HFFc6 (cell line): ENCODE measurements at regions not wholly inside any gene's neighbourhood (a gene's known extent, or its start where the extent isn't known, plus 50 kb on each side); places are given as distances from the start of the nearest gene placed in this dataset.

Source experiments
- DNase-seq: peaks from one replicate; pipeline ENCODE4 v3.0.0-alpha.2; 2018
- H3K27ac Mint-ChIP-seq: 2 replicates; pipeline ENCODE4 v1.8.0; 2020; ENCODE audit warnings: mild to moderate bottlenecking, mixed read lengths
- H3K27me3 Mint-ChIP-seq: 2 replicates; pipeline ENCODE4 v1.8.0; 2021; ENCODE audit warnings: mild to moderate bottlenecking, moderate library complexity, mixed read lengths; ENCODE audit not compliant: insufficient read depth
- H3K36me3 Mint-ChIP-seq: 2 replicates; pipeline ENCODE4 v1.8.0; 2021; ENCODE audit warnings: low read depth, mixed read lengths
- H3K4me1 Mint-ChIP-seq: 2 replicates; pipeline ENCODE4 v1.8.0; 2020; ENCODE audit warnings: low read depth, mixed read lengths
- H3K4me3 Mint-ChIP-seq: 2 replicates; pipeline ENCODE4 v1.8.0; 2020; ENCODE audit warnings: mild to moderate bottlenecking, moderate library complexity, mixed read lengths
- H3K9me3 Mint-ChIP-seq: 2 replicates; pipeline ENCODE4 v1.8.0; 2020; ENCODE audit warnings: mild to moderate bottlenecking, mixed read lengths
- TF ChIP-seq, protein P1 (sequence below): fragments of 200-600 bp; sonication (generic); IDR thresholded peaks from 2 replicates; pipeline ENCODE4 v1.5.0; 2021; ENCODE audit warnings: antibody characterized with exemption, mild to moderate bottlenecking

DNA sequence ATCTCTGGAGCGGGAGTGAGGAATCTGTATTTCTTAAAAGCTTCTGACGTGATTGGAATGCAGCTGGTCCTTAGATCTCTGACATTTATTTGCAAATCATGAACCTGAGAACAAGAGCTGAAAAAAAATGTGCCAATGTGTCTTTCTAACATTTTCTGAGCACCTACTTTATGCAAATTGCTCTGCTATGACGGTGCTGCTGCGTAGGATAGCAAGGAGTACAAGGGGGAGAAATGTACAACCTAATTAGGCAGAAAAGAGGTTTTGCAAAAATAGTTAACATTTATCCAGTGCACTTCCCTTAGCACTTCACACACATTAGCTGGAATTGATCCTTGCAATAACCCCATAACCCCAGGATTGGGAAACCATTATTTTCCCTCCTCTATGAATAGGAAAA, 357.5 kb downstream of the TLE4 start:
- TF ChIP-seq, protein P1, sequence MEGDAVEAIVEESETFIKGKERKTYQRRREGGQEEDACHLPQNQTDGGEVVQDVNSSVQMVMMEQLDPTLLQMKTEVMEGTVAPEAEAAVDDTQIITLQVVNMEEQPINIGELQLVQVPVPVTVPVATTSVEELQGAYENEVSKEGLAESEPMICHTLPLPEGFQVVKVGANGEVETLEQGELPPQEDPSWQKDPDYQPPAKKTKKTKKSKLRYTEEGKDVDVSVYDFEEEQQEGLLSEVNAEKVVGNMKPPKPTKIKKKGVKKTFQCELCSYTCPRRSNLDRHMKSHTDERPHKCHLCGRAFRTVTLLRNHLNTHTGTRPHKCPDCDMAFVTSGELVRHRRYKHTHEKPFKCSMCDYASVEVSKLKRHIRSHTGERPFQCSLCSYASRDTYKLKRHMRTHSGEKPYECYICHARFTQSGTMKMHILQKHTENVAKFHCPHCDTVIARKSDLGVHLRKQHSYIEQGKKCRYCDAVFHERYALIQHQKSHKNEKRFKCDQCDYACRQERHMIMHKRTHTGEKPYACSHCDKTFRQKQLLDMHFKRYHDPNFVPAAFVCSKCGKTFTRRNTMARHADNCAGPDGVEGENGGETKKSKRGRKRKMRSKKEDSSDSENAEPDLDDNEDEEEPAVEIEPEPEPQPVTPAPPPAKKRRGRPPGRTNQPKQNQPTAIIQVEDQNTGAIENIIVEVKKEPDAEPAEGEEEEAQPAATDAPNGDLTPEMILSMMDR = no peak
- Mint-ChIP-seq H3K4me3 (no peak overlapping the region), H3K27me3 (peaks cover 20% of the 10 kb centered on the region; the same call in 1 of the 2 replicates), H3K4me1 (no peaks in the 10 kb centered on the region), H3K9me3 (no peaks in the 10 kb centered on the region), H3K36me3 (no peaks in the 10 kb centered on the region), H3K27ac (no peak overlapping the region)
- DNase-seq = no peak

GRCh38 chr9:79928661-79929223, 357.0 kb downstream of the TLE4 start:
- TF ChIP-seq, protein P1 = no peak
- Mint-ChIP-seq H3K4me1 (no peaks in the 10 kb centered on the region), H3K4me3 (no peak overlapping the region), H3K27me3 (peaks cover 20% of the 10 kb centered on the region; the same call in 1 of the 2 replicates), H3K9me3 (no peaks in the 10 kb centered on the region), H3K36me3 (no peaks in the 10 kb centered on the region), H3K27ac (no peak overlapping the region)
- no peak for DNase-seq

DNA sequence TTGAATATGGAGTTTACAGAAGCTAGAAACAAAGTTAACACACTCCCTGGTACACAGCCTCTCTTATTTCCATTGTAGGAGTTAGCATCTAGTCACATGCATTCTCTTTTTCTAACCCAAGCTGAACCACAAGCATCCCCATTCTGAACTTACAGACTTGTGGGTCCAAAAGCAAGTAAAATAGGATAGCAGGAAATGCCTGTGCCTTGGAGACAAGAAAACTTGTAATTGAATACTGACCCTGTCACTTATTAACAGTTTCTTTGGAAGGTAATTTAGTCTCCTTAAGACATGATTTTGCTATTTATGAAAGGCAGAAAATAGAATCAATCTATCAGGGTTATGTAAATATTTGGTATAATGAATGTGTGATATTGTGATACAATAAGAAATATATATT, 353.6 kb downstream of the TLE4 start:
- TF ChIP-seq, protein P1 = no peak
- DNase-seq = no peak
- Mint-ChIP-seq H3K4me3 (no peak overlapping the region), H3K27ac (no peak overlapping the region), H3K27me3 (peaks cover 23% of the 10 kb centered on the region; the same call in 1 of the 2 replicates), H3K9me3 (no peaks in the 10 kb centered on the region), H3K4me1 (no peaks in the 10 kb centered on the region), H3K36me3 (no peaks in the 10 kb centered on the region)

- TF ChIP-seq, protein P1 = no peak
- no peak for DNase-seq
- H3K27me3 Mint-ChIP-seq = peaks cover 21% of the 10 kb centered on the region
- H3K36me3 Mint-ChIP-seq = no peaks in the 10 kb centered on the region
- H3K9me3 Mint-ChIP-seq = no peaks in the 10 kb centered on the region
- H3K27ac Mint-ChIP-seq = no peak overlapping the region
- no peaks in the 10 kb centered on the region for H3K4me1 Mint-ChIP-seq
- no peak overlapping the region for H3K4me3 Mint-ChIP-seq
Observed at GRCh38 chr9:79924836-79925235, 353.1 kb downstream of the TLE4 start.

DNA sequence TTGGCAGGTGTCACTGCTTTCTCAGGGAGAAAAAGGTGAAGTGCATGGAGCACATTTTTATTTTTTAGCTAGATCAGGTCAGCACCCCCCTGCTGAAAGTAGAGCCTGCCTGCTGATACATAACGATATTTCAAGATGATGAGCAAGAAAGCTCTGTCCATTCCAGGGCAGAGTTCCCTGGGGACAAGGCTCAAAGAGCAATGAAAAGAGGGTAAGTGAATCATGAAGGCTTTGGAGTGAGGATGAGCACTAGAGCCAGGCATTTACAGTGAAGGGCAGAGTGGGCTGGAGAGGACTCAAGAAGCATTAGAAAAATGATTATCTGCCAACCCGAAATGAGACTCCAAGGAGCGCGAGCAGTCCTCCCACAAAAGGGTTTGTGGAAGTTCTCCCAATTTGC, 345.7 kb downstream of the TLE4 start:
- no peaks in the 10 kb centered on the region for H3K36me3 Mint-ChIP-seq

More for the DNA sequence above, 345.7 kb downstream of the TLE4 start:
- no peaks in the 10 kb centered on the region for H3K4me1 Mint-ChIP-seq
- no peak overlapping the region for H3K27ac Mint-ChIP-seq
- H3K27me3 Mint-ChIP-seq = peaks cover 14% of the 10 kb centered on the region
- H3K9me3 Mint-ChIP-seq = no peaks in the 10 kb centered on the region
- H3K4me3 Mint-ChIP-seq = no peak overlapping the region
- DNase-seq = no peak
- TF ChIP-seq, protein P1 = no peak
